HTR-8/SVneo (cell line): ENCODE measurements at regions not wholly inside any gene's neighbourhood (a gene's known extent, or its start where the extent isn't known, plus 50 kb on each side); places are given as distances from the start of the nearest gene placed in this dataset.
A peak's percentile ranks its signal among the peaks of the same experiment; 100 is the strongest.
"Not testable (repeated sequence)": the region's sequence is repeated elsewhere in the genome, so short reads cannot be mapped to it uniquely, and the experiment has no call there.

Experiments
- DNase-seq: peaks from one replicate; pipeline ENCODE4 v3.0.0; 2011; ENCODE audit warnings: low spot score, mixed read lengths; ENCODE audit not compliant: insufficient read length
- FAIRE-seq: peaks from 2 replicates; lab custom pipeline; 2011; peaks lifted over from hg19 to GRCh38; lab: Jason Lieb, UNC

DNA sequence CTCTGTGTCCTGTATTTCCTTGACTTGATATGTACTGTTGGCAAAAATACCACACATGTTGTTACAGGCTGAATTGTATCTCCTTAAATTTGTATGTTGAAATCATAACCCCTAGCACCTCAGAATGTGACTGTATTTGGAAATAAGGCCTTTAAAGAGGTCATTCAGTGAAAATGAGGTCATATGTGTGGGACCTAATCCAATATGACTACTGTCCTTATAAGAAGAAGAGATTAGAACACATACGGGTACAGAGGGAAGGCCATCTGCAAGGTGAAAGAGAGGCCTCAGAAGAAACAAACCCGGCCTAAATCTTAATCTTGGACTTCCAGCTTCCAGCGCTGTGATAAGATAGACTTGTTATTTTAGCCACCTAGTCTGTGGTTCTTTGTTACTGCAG is 202.5 kb downstream of the NUFIP1 start:
- DNase-seq: no peak
- FAIRE-seq: no peak

DNA sequence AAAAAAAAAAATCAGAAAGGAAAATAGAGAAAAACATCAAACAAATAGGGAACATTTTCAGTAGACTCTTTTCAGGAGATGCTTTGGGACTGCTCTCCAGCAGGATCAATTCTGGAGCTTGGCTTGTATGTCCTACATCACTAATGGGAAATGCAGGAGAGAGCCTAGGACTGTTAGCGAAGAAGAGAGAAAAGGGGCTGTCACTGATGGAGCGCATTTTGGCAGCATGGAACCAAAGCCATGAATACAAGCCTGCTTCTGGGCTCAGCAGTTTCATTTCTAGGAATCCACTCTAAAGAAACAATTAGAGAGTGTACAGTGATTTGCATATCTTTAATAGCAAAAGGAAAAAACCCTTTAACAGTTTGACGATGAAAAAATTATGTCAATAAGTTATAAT is 203.9 kb downstream of the NUFIP1 start:
- no peak for FAIRE-seq
- no peak for DNase-seq

GRCh38 chr13:44784708-44785080 is 204.6 kb downstream of the NUFIP1 start:
- FAIRE-seq (no peak), DNase-seq (no peak)

GRCh38 chr13:44783994-44784707 is 205.1 kb downstream of the NUFIP1 start:
- FAIRE-seq (no peak), DNase-seq (no peak)

GRCh38 chr13:44780591-44781280 is 204.6 kb upstream of the TSC22D1 start:
- FAIRE-seq: no peak
- no peak for DNase-seq

- no peak for DNase-seq
- no peak for FAIRE-seq
These were observed 202.8 kb upstream of the TSC22D1 start for GRCh38 chr13:44778761-44779484.

DNA sequence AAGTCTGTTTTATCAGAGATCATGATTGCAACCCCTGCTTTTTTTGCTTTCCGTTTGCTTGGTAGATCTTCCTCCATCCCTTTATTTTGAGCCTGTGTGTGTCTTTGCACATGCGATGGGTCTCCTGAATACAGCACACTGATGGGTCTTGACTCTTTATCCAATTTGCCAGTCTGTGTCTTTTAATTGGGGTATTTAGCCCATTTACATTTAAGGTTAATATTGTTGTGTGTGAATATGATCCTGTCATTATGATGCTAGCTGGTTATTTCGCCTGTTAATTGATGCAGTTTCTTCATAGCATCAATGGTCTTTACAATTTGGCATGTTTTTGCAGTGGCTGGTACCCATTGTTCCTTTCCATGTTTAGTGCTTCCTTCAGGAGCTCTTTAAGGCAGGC is 199.2 kb upstream of the TSC22D1 start:
- not testable (repeated sequence) for FAIRE-seq, DNase-seq

- FAIRE-seq (no peak), DNase-seq (no peak)
These were observed 194.8 kb upstream of the TSC22D1 start for GRCh38 chr13:44770951-44771350.

GRCh38 chr13:44769686-44770085 is 193.6 kb upstream of the TSC22D1 start:
- DNase-seq (no peak), FAIRE-seq (no peak)

DNA sequence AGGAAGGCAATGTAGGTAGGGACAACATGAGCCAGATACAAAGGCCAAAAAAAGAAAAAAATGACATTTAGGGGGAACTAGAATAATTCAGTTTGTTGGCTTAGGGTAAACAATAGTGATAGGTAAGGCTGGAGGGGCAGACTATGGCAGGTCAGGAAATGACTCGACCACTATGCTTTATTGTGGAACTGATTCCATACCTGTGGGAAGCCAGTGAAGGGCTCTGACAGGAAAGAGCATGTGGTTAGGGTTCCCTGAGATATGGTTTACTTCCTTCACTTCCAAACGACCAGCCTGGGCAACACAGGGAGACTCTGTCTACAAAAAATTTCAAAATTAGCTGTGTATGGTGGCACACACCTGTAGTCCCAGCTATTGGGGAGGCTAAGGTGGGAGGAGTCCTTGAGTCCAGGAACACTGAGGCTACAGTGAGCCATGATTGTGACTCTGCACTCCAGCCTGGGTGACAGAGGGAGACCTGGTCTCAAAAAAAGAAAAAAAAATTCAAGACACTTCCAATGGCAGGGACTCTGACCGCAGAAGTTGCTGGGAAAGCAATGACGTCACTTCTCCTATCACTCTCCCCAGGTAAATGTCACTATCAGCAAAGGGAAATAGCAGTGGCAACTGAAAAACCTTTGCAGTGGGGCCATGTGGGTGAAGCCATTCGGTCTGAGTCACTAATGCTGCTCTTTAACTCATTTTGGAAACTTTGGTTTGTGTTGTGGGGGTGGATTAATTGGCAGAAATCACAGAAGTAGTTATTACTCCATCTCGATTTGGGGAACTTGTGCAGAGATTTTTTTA is 192.8 kb upstream of the TSC22D1 start:
- no peak for DNase-seq
- no peak for FAIRE-seq

DNA sequence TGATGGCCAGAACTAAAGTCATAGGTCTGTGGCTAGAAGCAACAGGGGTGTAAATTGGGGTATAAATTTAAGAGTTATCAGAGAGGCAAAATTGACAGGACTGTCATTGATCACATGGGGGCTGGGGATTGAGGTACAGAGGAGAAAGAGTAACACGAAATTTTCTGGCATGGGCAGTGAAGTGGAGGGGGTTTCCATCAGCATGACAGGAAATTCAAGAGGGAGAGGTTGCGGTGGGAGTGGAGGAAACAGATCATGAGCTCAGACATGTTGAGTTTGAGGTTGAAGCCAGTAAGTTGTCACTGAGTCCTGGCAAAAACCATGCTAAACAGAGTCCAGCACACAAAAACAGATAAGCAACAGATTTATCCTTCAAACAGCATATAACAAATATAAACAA is 192.1 kb upstream of the TSC22D1 start:
- no peak for DNase-seq
- no peak for FAIRE-seq

DNA sequence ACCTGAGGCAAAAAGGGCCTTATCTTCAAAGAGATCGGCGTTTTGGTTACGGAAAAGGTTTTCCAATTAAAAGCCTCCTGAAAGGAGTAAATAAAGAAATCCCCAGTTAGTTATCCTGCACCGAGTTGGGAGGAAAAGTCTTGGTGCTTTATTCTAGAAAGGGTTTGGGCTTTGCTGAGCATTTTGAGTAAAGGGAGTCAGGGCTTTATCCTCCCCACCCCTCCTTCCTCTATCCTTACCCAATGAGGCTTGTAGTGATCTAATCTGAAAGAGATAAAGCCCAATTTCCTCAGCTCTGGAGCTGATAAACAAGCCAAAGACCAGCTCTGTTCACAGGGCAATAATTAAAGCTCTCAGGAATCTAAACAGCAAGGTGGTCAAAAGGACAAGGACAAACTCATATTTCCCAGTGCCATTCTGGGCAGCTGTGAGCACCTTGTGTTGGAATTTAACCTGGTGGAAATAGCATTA is 188.9 kb upstream of the TSC22D1 start:
- no peak for DNase-seq

DNA sequence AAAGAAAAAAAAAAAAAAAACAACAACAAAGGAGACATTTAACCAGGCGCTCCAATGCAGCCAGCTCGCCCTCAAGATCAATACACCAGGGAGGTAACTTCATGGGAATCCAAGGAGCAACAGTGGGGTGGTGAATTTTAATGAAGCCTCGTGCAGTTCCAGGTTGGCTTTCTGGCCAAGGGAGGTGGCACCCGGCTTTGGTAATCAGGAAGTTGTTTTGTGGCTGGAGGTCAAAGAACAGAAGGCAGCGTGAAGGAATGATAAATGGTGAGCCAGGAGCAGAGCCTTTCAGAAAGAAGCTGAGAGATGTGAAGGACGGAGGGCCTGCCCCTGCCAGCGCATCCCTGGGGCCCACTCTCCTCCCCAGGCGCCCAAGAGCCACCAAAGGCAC is 188.2 kb upstream of the TSC22D1 start:
- no peak for DNase-seq
- FAIRE-seq: no peak

More for the DNA sequence above, 188.9 kb upstream of the TSC22D1 start:
- FAIRE-seq: no peak

GRCh38 chr13:44763615-44764301 is 187.6 kb upstream of the TSC22D1 start:
- DNase-seq: no peak
- no peak for FAIRE-seq

GRCh38 chr13:44762911-44763310 is 186.8 kb upstream of the TSC22D1 start:
- FAIRE-seq: no peak
- DNase-seq: no peak

DNA sequence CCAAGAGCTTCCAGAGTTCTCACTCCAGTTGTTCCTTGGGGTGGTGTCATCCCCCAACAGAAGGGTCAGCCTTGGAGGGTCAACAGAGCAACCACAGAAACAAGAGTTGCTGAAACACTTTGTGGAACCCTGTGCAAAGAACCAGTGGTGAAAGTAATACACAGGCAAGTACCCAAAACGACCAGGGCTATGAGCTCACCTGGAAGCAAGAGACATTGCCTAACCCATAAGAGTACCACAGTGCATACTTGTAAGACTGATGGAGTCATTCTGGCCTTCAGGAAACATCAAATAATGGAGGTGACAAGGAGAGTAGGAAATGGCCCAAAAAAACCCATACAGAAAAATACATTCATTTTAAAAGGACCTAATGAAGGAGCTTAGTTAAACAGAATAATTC is 184.3 kb upstream of the TSC22D1 start:
- FAIRE-seq (no peak), DNase-seq (no peak)

DNA sequence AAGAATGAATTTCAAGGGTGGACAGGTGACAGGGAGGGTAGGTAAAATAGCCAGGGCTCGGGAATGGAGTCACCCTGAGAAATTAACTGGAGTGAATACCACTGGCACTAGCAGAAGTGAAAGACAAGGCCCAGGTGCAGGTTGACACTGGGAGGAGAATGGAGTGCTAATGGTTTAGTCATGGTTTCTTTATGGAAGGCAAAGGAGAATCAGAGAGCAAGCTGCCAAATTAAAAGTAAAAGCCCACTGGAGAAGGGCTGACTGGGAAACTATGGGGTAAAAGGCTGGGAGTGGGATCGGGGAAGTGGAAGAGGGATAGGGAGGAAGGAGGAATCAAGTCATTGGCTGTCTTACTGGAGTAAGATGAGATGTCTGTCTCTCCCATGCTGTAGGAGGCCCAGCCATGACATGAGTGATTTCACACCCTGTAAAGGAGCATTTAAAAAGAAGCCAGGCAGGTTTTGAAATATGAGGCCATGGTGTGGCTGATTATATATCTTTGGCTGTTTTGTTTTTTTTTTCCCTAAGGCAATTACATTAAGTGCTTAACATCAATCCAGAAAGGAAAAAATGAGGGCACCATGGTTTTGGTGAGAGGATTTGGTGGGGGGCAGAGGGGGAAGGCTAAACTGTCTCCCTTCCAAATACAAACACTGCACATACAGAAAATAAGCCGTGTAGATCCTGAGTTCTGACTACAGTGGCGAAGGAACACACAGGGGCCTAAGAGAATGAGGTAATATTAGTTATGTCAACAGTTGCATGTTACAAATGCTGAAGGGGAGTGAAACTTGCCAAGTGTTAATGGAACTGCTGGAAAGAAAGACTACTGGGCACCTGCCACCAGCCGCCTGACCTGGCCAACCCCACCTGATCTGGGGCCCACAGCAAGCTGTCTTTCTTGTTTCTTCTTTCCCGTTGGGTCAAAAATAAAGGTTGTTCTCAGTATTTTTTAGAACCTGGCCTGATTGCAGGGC is 183.5 kb upstream of the TSC22D1 start:
- FAIRE-seq: no peak
- no peak for DNase-seq

DNA sequence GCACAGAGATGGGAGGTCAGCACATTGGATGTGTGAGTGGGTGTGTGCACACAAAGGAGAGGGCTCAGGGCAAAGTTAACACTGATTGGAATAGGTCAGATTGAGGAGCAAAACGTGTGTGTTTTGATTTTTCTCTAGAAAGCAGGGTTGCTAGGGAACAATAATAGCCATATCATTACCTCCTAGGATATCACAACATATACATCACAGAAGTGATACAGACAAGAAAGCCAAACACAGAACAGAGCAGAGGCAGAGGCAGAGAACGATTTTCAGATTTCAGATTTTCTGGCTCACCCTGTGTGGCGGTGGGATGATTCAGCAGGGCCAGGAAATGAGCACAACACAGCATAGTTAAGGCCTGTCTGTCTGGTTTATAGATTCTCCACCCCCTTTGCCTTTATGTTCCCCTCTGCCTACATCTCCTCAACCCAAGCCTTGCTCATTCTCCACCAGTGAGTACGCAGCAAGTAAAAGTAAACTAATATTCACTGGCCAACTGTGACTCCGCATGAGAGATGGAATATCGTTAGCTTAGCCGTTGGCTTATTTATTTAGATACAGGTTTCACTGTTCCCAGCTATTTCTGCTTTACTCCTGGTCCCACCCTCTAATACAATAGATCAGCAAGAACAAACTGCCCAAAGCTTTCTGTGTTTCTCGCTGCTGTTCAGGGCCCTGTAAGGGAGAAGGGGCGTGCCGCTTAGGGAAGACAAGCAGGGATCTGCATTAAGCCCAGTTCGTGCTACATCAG is 182.7 kb upstream of the TSC22D1 start:
- DNase-seq: peak; percentile 40
- no peak for FAIRE-seq
